Right lobe of liver (tissue), 6 donors: ENCODE measurements at regions not wholly inside any gene's neighbourhood (a gene's known extent, or its start where the extent isn't known, plus 50 kb on each side); places are given as distances from the start of the nearest gene placed in this dataset.

Source experiments
- ATAC-seq, 4 donors: fragments of 200-7000 bp; cut with Tn5 transposase; one replicate each; pipeline ENCODE4 v1.9.1; 2020; ENCODE audit warnings: mild to moderate bottlenecking in 4 of 4, moderate library complexity in 4 of 4
- DNase-seq, 3 donors: peaks; one replicate each; pipeline ENCODE4 v3.0.0-alpha.2; 2020
- H3K27ac ChIP-seq, 3 donors: fragments of 200-600 bp; one replicate each; pipeline ENCODE4 v1.8.0; 2022
- H3K27me3 ChIP-seq, 2 donors: fragments of 200-600 bp; one replicate each; pipeline ENCODE4 v1.8.0; 2022
- H3K36me3 ChIP-seq, 4 donors: fragments of 200-600 bp; sonication (generic) in 1 of 4; one replicate each; pipeline versions ENCODE4 v1.5.1 to v1.8.0; 2017 to 2022; ENCODE audit warnings: control low read depth in 1 of 4
- H3K4me1 ChIP-seq, 4 donors: fragments of 200-600 bp; sonication (generic) in 1 of 4; one replicate each; pipeline versions ENCODE4 v1.5.1 to v1.8.0; 2017 to 2022; ENCODE audit warnings: control low read depth in 1 of 4
- H3K4me3 ChIP-seq, 3 donors: fragments of 200-600 bp; one replicate each; pipeline ENCODE4 v1.8.0; 2022
- H3K9me3 ChIP-seq, 4 donors: fragments of 200-600 bp; sonication (generic) in 1 of 4; one replicate each; pipeline versions ENCODE4 v1.5.1 to v1.8.0; 2017 to 2022; ENCODE audit warnings: control low read depth in 1 of 4
- POLR2A ChIP-seq: fragments of 450-650 bp; IDR thresholded peaks from one replicate; pipeline ENCODE4 v1.6.1; 2017; ENCODE audit warnings: antibody characterized with exemption, mild to moderate bottlenecking
- WGBS: methylation state at CpG from one replicate; pipeline ENCODE4 v1.1.6; 2018; ENCODE audit warnings: low coverage, low lambda C conversion rate; ENCODE audit not compliant: insufficient coverage; ENCODE audit errors: missing lambda C conversion rate; 5-methylcytosine and 5-hydroxymethylcytosine counted together
- intact Hi-C, 2 donors: fragments of 100-400 bp; cut with DNase I; formaldehyde crosslinking; loops; one replicate each; pipeline versions ENCODE4 v1.11.2 to v1.14.1; 2022
- TF ChIP-seq, protein P1 (sequence below), 4 donors: fragments of 200-600 bp in 3 of 4; fragments of 450-650 bp in 1 of 4; IDR thresholded peaks; one replicate each; pipeline versions ENCODE4 v1.5.1 to v1.8.0; 2016 to 2022; ENCODE audit warnings: antibody characterized with exemption in 4 of 4, mild to moderate bottlenecking in 2 of 4
- donor health status: DM: no; HTN: yes; CAD: no.
- donor health status: DM: no; HTN: no; CAD: no.
- donor health status: DM: no; HTN: no; CAD: no.
- donor health status: DM: no; HTN: yes; CAD: no.
- donor health status: DM: no; HTN: yes; CAD: no.

- Histone ChIP-seq H3K9me3 (peaks cover 0 to 6% (median 0%) of the 10 kb centered on the region in 4 donors), H3K27ac (no peak overlapping the region), H3K4me3 (no peak overlapping the region), H3K4me1 (peaks cover 0 to 15% (median 7%) of the 10 kb centered on the region in 4 donors), H3K36me3 (no peaks in the 10 kb centered on the region), H3K27me3 (no peaks in the 10 kb centered on the region)
- DNase-seq: no peak
- WGBS: 74% methylated on average over 3 of the region's 4 CpGs
- intact Hi-C loops: no loop called here
- no peak for ATAC-seq
- TF ChIP-seq, protein P1, sequence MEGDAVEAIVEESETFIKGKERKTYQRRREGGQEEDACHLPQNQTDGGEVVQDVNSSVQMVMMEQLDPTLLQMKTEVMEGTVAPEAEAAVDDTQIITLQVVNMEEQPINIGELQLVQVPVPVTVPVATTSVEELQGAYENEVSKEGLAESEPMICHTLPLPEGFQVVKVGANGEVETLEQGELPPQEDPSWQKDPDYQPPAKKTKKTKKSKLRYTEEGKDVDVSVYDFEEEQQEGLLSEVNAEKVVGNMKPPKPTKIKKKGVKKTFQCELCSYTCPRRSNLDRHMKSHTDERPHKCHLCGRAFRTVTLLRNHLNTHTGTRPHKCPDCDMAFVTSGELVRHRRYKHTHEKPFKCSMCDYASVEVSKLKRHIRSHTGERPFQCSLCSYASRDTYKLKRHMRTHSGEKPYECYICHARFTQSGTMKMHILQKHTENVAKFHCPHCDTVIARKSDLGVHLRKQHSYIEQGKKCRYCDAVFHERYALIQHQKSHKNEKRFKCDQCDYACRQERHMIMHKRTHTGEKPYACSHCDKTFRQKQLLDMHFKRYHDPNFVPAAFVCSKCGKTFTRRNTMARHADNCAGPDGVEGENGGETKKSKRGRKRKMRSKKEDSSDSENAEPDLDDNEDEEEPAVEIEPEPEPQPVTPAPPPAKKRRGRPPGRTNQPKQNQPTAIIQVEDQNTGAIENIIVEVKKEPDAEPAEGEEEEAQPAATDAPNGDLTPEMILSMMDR (IDR thresholded peaks at IDR 0.05): no peak
- no peak for TF ChIP-seq POLR2A
These were observed 154.8 kb upstream of the ID2 start for GRCh38 chr2:8527031-8527430.

- intact Hi-C loops: no loop called here
- peaks cover 0 to 6% (median 0%) of the 10 kb centered on the region in 4 donors for H3K9me3 ChIP-seq
- H3K4me1 ChIP-seq: peaks cover 0 to 15% (median 7%) of the 10 kb centered on the region in 4 donors
- no peak for TF ChIP-seq POLR2A
- TF ChIP-seq, protein P1 (IDR thresholded peaks at IDR 0.05): no peak
- no peak for DNase-seq
- no peak overlapping the region for H3K27ac ChIP-seq
- H3K36me3 ChIP-seq: no peaks in the 10 kb centered on the region
- no peak for ATAC-seq
- WGBS: 10% methylated on average over 2 of the region's 4 CpGs
- H3K4me3 ChIP-seq: no peak overlapping the region
- no peaks in the 10 kb centered on the region for H3K27me3 ChIP-seq
These were observed 154.2 kb upstream of the ID2 start for GRCh38 chr2:8527676-8528075.

GRCh38 chr2:8528863-8529262 lies 153.0 kb upstream of the ID2 start:
- no peaks in the 10 kb centered on the region for H3K36me3 ChIP-seq
- H3K4me1 ChIP-seq: peaks cover 0 to 15% (median 7%) of the 10 kb centered on the region in 4 donors
- DNase-seq: no peak
- TF ChIP-seq, protein P1 (IDR thresholded peaks at IDR 0.05): no peak
- no peak for TF ChIP-seq POLR2A
- H3K4me3 ChIP-seq: no peak overlapping the region
- intact Hi-C loops: no loop called here
- ATAC-seq: no peak
- no peaks in the 10 kb centered on the region for H3K27me3 ChIP-seq
- H3K27ac ChIP-seq: no peak overlapping the region
- H3K9me3 ChIP-seq: peaks cover 0 to 6% (median 0%) of the 10 kb centered on the region in 4 donors
- 86% methylated on average over 1 of the region's 3 CpGs for WGBS

- TF ChIP-seq, protein P1 (IDR thresholded peaks at IDR 0.05): no peak
- no peak for TF ChIP-seq POLR2A
- H3K4me1 ChIP-seq: peaks cover 0 to 18% (median 7%) of the 10 kb centered on the region in 4 donors
- no peaks in the 10 kb centered on the region for H3K36me3 ChIP-seq
- H3K9me3 ChIP-seq: peaks cover 0 to 6% (median 0%) of the 10 kb centered on the region in 4 donors
- no peak overlapping the region for H3K27ac ChIP-seq
- no peak overlapping the region for H3K4me3 ChIP-seq
- intact Hi-C loops: no loop called here
- H3K27me3 ChIP-seq: no peaks in the 10 kb centered on the region
- ATAC-seq (no peak), DNase-seq (no peak)
- WGBS: 92% methylated on average over 5 of the region's 6 CpGs
These were observed 152.1 kb upstream of the ID2 start for GRCh38 chr2:8529706-8530277.
